OCI-LY1 (cell line): ENCODE measurements at regions not wholly inside any gene's neighbourhood (a gene's known extent, or its start where the extent isn't known, plus 50 kb on each side); places are given as distances from the start of the nearest gene placed in this dataset.

Experiments used
- CTCF ChIP-seq: fragments of 200-600 bp; sonication (generic), shearing (Covaris generic); IDR thresholded peaks from 2 replicates; pipeline ENCODE4 v1.5.1; 2017; ENCODE audit warnings: mild to moderate bottlenecking, antibody characterized with exemption, low read length, moderate library complexity, mixed read lengths
- EZH2 ChIP-seq: fragments of 200-600 bp; sonication (generic), shearing (Covaris generic); IDR thresholded peaks from 2 replicates; pipeline ENCODE4 v1.8.0; 2017; ENCODE audit warnings: borderline replicate concordance, mixed run types, mild to moderate bottlenecking, antibody characterized with exemption, low read length, moderate library complexity, mixed read lengths

- no peak for TF ChIP-seq CTCF
- no peak for TF ChIP-seq EZH2
These were observed 232.4 kb upstream of the GAS1 start for GRCh38 chr9:87179553-87180340.
